ENCODE measurements at regions not wholly inside any gene's neighbourhood (a gene's known extent, or its start where the extent isn't known, plus 50 kb on each side); places are given as distances from the start of the nearest gene placed in this dataset.
A peak's percentile ranks its signal among the peaks of the same experiment; 100 is the strongest.
"Not testable (repeated sequence)": the region's sequence is repeated elsewhere in the genome, so short reads cannot be mapped to it uniquely, and the experiment has no call there.

DNA sequence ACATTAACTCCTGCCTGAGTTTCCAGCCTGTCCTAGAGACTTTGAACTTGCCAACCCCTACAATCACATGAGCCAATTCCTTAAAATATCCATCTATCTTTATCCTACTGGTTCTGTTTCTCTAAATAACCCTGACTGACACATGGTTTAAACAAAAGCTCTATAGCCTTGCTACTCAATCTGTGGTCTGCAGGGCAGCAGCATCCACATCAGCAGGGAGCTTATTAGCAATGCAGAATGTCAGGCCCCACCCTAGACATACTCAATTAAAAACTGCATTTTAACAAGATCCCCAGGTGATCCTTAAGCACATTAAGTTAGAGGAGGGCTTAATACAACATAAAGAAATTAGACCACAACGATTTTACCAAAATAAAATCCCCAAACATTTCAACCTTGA lies 108.3 kb upstream of the CPSF6 start:
- no peak for DNase-seq

DNA sequence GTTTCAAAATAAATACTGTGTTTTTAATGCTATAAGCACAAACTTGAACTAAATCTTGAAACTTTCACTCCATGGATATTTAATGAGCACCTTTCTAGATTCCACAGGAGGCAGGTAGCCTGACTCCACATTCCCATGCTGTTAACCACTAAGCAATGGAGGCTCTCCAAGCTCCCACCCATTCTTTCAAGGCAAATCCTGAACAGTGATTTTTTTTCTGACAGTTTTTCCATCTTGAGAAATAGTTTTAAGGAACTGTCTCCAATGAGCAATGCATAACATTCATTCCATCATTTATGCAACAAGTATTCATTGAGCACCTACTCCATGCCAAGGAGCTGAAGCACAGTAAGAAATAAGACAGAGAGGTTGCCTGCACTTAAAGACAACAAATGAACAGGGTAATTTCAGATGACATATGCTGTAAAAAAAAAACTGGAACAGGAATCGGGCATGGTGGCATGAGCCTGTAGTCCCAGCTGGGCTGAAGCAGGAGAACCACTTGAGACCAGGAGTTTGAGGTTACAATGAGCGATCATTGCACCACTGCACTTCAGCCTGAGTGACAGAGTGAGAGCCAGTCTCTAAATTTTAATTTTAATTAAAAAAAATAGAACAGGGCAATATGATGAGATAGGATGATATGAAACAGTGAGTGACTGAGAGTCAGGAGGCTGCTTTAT lies 102.3 kb upstream of the CPSF6 start:
- DNase-seq: no peak

DNA sequence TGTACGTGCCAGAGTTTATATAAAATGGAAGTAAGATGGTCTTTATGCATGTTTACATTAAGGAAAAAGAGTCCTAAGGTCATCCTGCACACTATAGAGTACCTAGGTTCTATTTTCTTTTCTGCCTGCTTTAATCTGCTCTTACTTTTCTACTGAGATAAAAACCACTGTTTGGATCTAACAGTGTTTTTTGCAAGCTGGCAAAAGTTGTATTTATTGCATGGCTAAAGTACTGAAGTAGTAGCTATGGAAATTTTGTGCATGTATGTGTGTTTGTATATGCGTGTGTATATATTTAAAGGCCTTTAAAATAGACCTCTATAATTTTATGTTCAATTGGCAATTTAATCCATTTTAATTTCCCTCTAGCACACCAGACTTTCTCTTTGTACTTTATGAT lies 98.3 kb upstream of the CPSF6 start:
- no peak for DNase-seq

DNA sequence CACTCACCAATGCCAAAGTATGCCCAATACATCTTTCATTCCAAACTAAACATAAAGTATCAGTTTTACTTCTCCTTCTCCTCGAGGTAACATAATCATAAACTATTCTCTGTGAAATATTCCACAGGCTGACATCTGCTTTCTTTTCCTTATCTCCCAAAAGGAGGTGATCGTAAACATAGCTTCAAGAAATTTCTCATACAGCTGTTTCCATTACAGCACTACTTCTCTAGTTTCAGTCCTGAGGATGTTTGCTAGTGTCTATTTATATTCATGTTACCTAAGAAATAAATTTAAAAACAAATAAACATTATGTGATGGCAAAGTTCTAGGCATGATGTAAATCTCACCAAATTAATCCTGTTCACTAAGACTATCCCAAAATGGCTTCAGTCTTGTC lies 90.1 kb upstream of the CPSF6 start:
- no peak for DNase-seq

DNA sequence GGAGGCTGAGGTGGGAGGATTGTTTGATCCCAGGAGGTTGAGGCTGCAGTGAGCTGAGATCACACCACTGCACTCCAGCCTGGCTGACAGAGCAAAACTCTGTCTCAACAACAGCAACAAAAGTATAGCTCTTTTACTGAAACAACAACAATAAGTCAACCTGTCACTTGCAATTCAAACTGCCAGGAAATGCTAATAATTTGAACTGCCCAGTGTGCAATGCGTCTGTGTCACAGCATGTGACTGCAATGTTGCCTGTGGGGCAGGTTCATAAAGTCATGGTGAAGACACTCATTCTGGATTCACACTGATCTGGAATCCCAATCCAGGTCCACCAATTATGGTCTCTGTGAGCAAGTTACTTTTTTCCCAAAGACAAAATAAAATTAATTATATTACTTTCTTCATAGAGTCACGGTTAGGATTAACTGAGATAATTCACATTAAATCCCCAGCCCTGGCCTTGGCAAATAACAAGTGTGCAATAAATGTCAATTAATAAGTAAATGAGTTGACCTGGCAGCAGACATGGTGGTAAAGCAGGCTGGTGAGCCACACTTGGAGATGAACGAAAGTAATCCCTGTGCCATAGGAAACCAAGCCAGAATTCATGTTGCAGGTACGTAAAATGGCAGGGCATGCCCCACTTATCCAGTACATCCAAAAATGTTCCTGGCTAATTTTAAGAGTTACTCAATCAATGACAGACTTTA lies 89.1 kb upstream of the CPSF6 start:
- DNase-seq: no peak

DNA sequence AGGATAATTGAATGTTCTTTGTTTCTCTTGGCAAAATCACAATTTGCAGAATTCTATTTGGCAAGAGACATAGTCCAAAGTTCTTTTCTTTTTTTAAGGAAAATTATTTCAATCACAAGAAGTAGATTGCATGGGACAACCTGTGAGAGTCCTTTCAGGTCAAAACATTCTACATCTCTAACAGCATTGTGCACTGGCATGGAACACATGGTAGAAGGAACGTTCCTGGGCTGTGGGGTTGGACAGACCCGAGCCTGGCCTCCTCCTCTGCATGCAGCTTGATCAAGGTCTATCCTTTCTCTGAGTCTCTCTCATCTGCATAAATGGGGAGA lies 88.6 kb upstream of the CPSF6 start:
- no peak for DNase-seq

DNA sequence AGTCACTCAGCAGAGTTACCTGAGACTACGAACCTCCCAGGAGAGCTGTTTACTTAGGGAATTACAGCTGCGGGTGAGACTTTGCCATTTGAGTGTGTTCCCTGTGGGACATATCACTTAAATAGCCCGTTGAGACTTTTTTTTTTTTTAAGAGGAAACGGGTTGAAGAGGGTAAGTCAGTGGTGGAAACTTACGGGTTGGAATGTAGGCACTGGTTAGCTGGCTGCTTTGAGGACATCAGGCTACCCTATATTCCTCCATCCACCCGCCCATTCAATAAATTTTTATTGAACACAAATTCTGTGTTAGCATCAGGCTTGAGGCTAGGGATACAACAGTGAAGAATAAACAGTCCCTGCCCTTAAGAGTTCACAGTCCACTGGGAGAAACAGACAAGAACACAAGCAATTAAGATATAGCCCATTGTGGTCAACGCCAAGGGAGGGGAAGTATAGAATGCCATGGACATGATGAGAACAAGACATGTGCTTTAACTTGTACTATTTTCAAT lies 88.1 kb upstream of the CPSF6 start:
- DNase-seq: no peak

DNA sequence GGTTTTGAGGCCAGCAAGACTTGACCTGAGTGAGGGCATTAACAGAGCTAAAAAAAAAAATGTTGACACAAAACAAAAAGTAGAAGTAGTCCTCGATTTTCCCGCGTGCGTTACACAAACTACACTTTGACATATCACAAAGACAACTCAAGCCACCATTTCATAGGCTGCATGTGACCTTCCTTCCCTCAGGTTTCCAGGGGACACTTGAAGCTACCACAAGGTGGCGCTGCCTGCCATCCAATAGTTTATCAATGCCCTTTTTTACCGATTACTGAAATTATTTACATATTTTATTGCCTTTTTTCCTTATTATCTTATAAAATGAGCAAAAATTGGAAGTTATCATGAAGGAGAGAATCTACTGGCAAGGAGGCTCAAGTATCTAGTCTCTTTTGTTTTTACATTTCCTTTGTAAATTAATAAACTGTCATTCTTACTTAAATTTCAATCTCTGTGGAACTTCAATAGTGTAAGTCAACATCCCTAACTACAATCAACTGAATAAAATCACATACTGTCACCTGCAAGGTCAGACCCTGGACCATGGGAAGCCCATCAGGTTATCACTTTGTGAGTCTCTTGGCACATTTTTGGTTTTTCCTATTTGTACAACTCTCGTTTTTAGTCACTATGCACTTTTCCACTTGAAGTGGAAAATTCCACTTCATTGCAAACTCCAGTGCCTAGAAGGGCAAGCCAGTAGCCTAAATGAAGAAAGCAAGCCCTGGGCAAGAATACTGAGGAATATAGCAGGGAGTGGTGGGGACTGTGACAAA lies 84.6 kb upstream of the CPSF6 start:
- DNase-seq: peak; percentile 74 to 76

DNA sequence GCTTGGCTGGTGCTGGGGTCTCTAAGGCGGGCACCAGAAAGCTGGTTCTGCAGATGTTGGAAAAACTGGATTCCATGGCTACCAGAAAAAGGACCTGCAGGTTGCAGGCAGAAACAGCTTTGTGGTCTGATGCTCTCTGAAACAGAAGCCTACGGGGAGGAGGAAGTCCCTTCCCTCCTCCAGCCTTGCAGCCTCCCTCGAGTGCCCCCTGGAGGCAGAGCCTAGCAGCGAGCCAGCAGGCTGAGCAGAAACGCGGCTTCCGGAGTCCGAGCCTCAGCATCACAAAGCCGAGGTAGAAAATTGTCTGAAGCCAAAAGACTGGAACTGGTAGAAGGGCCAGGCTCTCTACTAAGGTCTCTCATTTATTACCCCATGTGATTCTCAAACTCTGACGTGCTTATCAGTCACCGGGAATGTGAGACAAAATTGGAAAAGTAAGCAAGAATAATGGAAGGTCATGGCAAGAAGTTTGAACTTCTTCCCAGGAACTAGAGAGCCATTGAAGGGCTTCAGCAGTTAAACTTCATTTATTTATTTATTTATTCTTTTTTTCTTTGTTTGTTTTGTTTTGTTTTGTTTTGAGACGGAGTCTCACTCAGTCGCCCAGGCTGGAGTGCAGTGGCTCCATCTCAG lies 82.2 kb upstream of the CPSF6 start:
- DNase-seq: peak; percentile 91 to 92

DNA sequence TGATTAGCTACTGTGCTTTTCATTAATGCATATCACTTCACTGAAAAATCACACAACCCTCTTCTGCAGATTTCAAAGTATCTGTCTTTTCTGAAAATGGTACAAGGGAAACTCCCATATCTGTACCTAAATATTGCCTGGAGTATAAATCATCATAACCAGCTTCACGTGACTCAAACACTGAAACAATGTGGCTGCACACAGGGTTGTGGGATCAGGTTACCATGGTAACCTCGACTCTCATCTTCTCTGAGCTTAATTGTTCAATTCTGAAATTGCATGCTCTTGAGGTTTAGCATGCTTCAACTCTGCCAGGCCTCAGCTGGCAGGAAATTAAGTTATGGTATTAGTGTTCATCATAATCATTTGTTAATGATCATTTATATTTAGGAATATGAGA lies 77.5 kb upstream of the CPSF6 start:
- no peak for DNase-seq

DNA sequence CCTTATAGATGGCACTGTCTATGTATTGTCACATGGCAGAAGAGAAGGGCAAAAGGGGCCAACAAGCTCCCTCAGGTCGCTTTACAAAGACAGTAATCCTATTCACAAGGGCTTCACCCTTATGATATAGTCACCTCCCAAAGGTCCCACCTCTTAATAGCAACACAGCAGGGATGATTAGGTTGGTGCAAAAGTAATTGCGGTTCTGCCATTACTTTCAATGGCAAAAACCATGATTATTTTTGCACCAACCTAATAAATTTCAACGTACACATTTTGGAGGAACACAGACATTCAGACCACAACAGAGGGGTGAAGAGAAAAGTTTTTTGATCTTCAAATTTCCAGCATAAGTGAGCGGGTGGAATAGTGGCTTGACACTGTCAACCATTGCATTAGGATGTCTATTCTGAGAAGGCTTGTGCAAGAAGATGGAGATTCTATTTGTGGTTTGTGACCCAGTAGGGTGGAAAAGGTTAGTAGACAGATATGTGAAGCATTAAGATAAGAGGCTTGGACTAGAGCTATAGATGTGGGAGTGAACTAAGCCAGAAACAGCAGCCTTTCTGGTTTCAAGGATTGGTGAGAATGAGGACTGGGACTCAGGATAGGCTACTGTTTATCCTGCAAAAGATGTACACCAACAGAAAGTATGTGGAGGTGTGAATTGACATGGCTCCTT lies 75.5 kb upstream of the CPSF6 start:
- no peak for DNase-seq

DNA sequence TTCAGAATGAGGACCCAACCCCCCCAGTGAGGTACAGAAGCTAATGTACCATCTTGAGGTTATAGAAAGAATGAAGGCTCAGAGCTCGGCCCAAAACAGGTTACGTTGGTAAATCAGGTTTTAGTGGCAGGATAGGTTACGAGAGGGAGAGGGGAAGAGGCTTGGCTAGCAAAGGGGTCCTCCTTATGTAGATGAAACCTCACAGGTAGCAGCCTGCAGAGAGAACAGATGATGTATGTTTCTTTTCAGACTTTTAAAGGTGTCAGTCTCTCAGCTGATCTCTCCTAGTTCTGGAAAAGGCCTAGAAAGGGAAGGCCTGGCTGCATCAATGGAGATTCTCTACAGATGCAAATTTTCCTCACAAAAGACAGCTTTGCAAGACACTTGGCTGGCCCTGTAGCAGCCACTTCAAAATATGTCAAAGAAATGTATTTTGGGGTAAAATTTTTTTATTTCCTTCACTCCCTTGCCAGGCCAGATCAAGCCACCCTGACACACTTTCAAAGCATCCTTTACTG lies 71.7 kb upstream of the CPSF6 start:
- no peak for DNase-seq

DNA sequence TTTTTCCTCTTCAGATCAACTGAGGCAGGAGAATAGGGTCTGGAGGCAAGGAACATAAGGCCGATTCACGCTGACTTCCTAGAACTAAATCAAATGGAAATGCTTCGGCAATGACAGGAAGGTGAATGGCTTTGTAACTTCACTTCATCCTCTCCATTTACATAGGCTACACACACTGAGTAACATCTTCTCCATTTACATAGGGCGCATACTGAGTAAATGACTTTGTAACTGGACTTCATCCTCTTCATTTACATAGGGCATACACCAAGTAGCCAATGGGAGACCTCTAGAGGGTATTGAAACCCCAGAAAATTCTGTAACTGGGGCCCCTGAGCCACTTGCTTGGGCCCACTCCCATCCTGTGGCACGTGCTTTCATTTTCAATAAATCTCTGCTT lies 71.0 kb upstream of the CPSF6 start:
- DNase-seq: no peak

DNA sequence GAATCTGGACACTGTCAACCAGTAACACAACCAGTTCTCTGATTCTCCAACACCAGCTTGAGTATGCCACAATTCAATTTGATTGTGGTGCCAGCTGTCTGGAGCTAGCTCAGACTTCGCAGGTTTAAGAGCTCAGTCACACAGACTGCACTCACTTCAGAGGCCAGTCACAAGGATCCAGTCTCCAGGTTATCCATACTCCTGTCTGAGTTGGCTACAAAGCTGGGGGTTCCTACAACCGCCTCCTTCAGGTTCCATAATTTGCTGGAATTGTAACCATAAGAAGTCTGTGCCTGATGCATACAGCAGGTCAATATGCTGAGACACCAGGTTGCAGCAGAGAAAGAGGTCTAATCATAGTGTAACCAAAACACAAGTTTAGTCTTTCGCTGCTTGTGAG lies 70.5 kb upstream of the CPSF6 start:
- no peak for DNase-seq

DNA sequence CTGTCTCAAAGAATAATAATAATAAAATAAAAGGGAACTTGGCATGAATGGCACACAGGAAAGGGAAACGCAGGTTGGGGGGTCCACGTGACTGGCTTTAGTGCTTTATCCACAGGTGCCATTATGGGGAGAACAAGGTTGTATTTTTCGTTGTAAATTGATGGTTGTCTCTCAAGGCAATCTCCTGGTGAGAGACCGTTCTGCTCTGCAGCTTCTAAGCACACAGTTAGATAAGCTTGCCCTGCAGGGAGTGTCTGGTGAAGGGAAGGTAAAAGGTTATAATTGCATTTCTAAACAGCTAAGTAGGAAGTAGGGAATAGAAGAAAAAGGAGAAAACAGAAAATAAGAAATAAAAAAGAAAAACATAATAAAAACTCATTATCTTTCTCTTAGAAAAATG lies 69.1 kb upstream of the CPSF6 start:
- DNase-seq: no peak

DNA sequence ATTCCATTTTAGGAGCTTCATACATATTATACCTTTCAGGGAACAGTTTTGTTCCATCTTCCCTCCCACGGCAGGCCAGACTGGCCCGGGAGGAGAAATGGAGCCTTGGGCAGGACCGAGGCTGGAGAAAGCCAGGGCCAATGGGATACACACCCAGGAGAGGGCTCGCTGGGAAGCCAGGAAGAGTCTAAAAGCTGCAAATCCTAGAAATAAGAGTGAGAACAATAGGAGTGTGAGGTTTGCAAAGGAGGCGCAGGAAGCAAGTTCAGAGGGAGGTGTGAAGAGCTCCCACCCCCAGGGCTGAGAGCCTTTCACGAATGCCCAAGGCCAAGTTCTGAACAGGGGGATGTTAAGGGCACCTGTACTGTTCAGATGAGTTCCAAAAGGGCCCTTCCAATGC lies 67.5 kb upstream of the CPSF6 start:
- DNase-seq: no peak

DNA sequence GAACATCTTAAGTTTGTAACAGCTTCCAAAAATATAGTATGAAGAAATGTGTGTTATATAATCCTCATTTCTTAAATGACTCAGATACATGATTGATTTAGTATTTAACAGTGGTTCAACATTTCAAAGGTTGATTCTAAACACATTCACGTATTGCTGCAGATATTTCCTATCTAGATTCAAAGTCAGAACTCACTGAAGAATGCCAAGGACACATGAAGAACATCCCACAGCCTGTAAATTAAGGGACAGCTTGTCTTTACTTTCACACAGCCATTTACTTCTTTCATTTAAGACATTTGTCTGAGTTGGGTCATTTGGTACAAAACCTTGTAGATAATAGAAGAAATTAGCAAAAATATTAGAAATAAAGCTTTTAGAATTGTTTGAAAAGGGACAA lies 66.9 kb upstream of the CPSF6 start:
- DNase-seq: no peak

DNA sequence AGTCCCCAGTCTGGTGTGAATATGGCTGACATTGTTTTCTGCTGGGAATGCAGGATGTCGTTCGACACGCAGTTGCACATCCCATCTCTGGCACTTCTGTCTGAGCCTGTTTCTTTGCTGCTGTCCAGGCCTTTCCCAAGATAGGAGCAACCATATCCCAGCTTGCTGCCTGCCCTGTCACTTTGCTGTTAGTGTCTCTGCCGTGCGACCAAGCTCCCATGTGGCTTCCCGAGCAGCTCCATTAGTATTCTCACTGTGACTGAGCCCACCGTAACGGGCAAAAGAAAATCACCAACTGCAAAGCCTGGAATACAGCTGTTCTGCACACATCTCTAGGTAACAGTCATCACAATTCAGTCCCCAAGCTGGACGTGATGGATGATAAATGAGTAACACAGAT lies 66.0 kb upstream of the CPSF6 start:
- no peak for DNase-seq

DNA sequence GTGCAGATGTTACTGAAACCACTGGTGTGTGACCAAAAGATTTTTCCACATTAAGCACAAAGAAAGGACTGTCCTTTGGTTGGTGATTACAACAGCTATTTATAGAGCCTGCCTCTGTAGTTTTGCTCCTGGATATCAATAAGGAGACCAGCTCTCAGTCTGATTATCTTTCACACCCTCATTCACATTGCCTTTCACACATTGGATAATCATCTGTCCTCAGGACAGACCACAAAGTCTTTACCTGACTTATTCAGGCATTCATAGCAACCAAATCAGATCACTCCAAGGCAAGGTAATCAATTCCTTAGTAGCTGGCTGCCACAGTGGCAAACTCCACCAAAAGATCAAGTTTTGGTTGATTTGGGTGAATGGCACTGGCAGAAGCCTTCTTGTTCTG lies 59.6 kb upstream of the CPSF6 start:
- no peak for DNase-seq

DNA sequence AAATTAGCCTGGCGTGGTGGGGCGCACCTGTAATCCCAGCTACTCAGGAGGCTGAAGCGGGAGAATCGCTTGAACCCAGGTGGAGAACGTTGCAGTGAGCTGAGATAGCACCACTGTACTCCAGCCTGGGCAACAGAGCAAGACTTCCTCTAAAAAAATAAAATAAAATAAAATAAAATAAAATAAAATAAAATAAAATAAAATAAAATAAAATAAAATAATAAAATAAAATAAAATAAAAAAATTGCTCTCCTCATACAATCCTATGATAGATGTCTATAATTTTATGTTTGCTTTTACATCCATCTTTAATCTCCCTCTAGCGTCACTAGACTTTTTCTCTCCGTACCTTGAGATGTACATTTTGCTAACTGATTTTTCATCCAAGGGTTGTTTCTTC lies 51.8 kb upstream of the CPSF6 start:
- DNase-seq: not testable (repeated sequence)

DNA sequence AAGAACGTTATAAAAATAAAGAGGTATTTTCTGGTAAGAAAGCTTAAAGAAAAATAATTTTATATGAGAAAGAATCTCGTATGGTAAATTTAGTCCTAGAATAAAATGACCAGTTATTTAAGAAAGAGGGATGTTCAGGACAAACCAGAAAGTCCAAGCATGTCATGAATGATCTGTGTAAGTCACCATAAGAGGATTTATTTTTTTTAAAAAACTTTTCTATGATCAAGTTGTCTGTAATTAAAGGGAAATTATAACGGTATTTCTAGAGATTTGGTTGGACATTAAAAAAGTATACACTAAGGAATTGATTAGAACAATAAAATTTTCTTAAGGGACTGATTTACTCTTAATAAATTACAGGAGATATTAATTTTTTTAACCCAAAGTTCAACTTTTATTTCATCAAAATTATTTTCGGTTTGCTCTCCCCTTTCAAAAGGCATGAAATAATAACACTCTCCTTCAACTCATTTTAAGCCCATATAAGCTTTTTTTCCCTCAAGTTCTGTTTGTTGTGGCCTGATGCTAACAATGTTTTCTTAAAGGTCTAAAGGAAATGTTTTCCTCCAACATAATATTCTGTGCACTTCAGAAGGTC lies 49.9 kb upstream of the CPSF6 start:
- no peak for DNase-seq
